ENCODE measurements at regions not wholly inside any gene's neighbourhood (a gene's known extent, or its start where the extent isn't known, plus 50 kb on each side); places are given as distances from the start of the nearest gene placed in this dataset.

DNA sequence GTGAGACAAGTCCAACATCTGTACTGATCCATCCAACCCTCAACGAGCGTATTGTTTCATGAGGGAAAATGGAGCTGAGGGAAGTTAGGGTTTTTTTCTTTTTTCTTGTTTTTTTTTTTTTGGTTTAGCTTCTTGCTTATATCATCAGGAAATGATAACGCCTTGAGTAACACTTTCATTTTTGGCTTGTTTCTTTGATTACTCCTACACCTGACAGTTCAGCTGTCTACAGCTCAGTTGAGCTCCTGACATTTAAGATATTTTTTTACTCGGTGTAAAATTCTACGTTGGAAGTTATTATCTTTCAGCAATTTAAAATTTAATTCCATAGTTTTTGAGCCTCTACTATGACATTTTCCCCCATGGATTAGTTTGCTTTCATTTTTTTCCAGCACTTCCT is 691.0 kb upstream of the HTR2C start:
- ATAC-seq (ENCODE audit: low read depth) (no peak), DNase-seq (ENCODE audit: low spot score) (no peak)
- TF ChIP-seq, protein P1, sequence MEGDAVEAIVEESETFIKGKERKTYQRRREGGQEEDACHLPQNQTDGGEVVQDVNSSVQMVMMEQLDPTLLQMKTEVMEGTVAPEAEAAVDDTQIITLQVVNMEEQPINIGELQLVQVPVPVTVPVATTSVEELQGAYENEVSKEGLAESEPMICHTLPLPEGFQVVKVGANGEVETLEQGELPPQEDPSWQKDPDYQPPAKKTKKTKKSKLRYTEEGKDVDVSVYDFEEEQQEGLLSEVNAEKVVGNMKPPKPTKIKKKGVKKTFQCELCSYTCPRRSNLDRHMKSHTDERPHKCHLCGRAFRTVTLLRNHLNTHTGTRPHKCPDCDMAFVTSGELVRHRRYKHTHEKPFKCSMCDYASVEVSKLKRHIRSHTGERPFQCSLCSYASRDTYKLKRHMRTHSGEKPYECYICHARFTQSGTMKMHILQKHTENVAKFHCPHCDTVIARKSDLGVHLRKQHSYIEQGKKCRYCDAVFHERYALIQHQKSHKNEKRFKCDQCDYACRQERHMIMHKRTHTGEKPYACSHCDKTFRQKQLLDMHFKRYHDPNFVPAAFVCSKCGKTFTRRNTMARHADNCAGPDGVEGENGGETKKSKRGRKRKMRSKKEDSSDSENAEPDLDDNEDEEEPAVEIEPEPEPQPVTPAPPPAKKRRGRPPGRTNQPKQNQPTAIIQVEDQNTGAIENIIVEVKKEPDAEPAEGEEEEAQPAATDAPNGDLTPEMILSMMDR (IDR thresholded peaks at IDR 0.05; ENCODE audit: poor library complexity, severe bottlenecking), result no peak

DNA sequence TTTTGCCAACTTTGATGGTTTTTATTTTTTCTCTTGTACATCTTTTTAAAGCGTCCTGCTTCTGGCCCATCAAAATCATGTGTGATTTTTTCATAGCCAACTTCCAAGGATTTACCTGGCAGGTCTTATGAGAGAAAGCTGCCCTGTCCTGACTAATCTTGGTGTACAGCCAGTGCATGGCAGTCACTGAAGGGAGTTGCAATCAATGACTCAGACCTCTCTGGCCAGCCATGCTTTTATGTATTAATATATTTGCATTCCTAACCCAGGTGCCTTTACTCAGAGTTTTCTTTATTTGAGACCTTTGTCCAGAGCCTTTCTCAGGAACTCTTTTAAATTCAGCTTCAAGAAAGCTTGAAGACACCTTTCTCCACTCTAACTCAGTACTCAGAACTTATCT is 691.5 kb upstream of the HTR2C start:
- no peak overlapping the region for H3K27ac ChIP-seq (ENCODE audit: poor library complexity, severe bottlenecking)
- no peaks in the 10 kb centered on the region for H3K27me3 ChIP-seq (ENCODE audit: insufficient read depth, poor library complexity, severe bottlenecking)
- no peak overlapping the region for H3K4me3 ChIP-seq (ENCODE audit: severe bottlenecking)
- TF ChIP-seq, protein P1 (IDR thresholded peaks at IDR 0.05; ENCODE audit: poor library complexity, severe bottlenecking), result no peak
- no peaks in the 10 kb centered on the region for H3K36me3 ChIP-seq (ENCODE audit: low read depth)
- H3K9me3 ChIP-seq (ENCODE audit: severe bottlenecking), result no peaks in the 10 kb centered on the region
- DNase-seq (ENCODE audit: low spot score) (no peak), ATAC-seq (ENCODE audit: low read depth) (no peak)
- H3K4me1 ChIP-seq (ENCODE audit: insufficient read depth, poor library complexity, severe bottlenecking), result no peaks in the 10 kb centered on the region

More for the DNA sequence above, 691.0 kb upstream of the HTR2C start:
- Histone ChIP-seq H3K4me1 (ENCODE audit: insufficient read depth, poor library complexity, severe bottlenecking) (no peaks in the 10 kb centered on the region), H3K27me3 (ENCODE audit: insufficient read depth, poor library complexity, severe bottlenecking) (no peaks in the 10 kb centered on the region), H3K27ac (ENCODE audit: poor library complexity, severe bottlenecking) (no peak overlapping the region), H3K36me3 (ENCODE audit: low read depth) (no peaks in the 10 kb centered on the region), H3K4me3 (ENCODE audit: severe bottlenecking) (no peak overlapping the region), H3K9me3 (ENCODE audit: severe bottlenecking) (no peaks in the 10 kb centered on the region)

DNA sequence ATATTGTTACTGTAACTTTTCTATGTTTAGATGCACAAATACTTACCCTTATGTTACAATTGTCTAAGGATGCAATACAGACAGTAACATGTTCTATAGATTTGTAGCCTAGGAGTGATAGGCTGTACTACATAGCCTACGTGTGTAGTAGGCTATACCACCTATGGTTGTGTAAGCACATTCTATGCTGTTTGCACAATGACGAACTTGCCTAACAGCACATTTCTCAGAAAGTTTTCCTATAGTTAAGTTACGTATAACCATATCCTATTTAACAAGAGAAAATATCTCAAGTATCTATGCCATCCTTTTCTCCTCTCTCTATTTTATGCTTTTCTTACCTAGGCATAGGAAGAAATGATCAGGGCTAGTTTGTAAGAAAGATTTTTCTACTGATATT is 710.8 kb upstream of the HTR2C start:
- H3K4me3 ChIP-seq (ENCODE audit: severe bottlenecking), result no peak overlapping the region
- H3K27me3 ChIP-seq (ENCODE audit: insufficient read depth, poor library complexity, severe bottlenecking), result no peaks in the 10 kb centered on the region
- no peaks in the 10 kb centered on the region for H3K9me3 ChIP-seq (ENCODE audit: severe bottlenecking)
- no peak overlapping the region for H3K27ac ChIP-seq (ENCODE audit: poor library complexity, severe bottlenecking)
- TF ChIP-seq, protein P1 (IDR thresholded peaks at IDR 0.05; ENCODE audit: poor library complexity, severe bottlenecking), result no peak
- DNase-seq (ENCODE audit: low spot score), result no peak
- no peaks in the 10 kb centered on the region for H3K4me1 ChIP-seq (ENCODE audit: insufficient read depth, poor library complexity, severe bottlenecking)
- ATAC-seq (ENCODE audit: low read depth), result no peak
- H3K36me3 ChIP-seq (ENCODE audit: low read depth), result no peaks in the 10 kb centered on the region

DNA sequence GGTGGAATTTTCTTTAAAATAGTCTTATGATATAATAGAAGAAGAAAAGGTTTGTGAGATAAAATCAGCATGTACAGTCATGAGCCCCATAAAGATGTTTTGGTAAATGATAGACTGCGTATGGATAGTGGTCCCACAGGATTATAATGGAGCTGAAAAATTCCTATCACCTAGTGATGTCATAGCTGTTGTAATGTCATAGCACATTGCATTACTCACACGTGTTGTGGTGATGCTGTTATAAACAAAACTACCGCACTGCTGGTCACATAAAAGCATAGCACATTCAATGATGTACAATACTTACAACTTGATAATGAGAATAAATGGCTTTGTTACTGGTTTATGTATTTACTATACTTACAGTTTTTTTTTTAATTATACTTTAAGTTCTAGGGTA is 715.2 kb upstream of the HTR2C start:
- Histone ChIP-seq H3K27ac (ENCODE audit: poor library complexity, severe bottlenecking) (no peak overlapping the region), H3K4me1 (ENCODE audit: insufficient read depth, poor library complexity, severe bottlenecking) (no peaks in the 10 kb centered on the region), H3K4me3 (ENCODE audit: severe bottlenecking) (no peak overlapping the region), H3K36me3 (ENCODE audit: low read depth) (no peaks in the 10 kb centered on the region), H3K9me3 (ENCODE audit: severe bottlenecking) (no peaks in the 10 kb centered on the region), H3K27me3 (ENCODE audit: insufficient read depth, poor library complexity, severe bottlenecking) (no peaks in the 10 kb centered on the region)
- TF ChIP-seq, protein P1 (IDR thresholded peaks at IDR 0.05; ENCODE audit: poor library complexity, severe bottlenecking), result no peak
- ATAC-seq (ENCODE audit: low read depth) (no peak), DNase-seq (ENCODE audit: low spot score) (no peak)

DNA sequence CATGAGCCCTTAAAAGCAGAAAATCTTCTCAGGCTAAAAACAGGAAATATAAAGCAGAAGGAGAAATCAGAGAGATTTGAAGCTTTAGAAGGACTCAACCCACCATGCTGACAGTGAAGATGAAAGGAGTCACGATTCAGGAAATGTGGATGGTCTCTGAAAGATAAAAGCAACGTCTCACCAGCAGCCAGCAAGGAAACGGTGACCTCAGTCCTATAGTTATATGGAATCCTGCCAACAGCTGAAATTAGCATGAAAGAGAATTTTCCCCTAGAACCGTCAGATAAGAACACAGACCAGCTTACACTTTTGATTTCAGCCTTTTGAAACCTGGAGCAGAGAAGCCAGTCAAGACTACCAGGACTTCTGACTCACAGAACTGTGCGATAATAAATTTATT is 715.7 kb upstream of the HTR2C start:
- H3K27me3 ChIP-seq (ENCODE audit: insufficient read depth, poor library complexity, severe bottlenecking), result no peaks in the 10 kb centered on the region
- no peak for ATAC-seq (ENCODE audit: low read depth)

More for the DNA sequence above, 715.7 kb upstream of the HTR2C start:
- TF ChIP-seq, protein P1 (IDR thresholded peaks at IDR 0.05; ENCODE audit: poor library complexity, severe bottlenecking), result no peak
- H3K27ac ChIP-seq (ENCODE audit: poor library complexity, severe bottlenecking), result no peak overlapping the region
- DNase-seq (ENCODE audit: low spot score), result no peak
- H3K4me1 ChIP-seq (ENCODE audit: insufficient read depth, poor library complexity, severe bottlenecking), result no peaks in the 10 kb centered on the region
- no peaks in the 10 kb centered on the region for H3K36me3 ChIP-seq (ENCODE audit: low read depth)
- no peak overlapping the region for H3K4me3 ChIP-seq (ENCODE audit: severe bottlenecking)
- no peaks in the 10 kb centered on the region for H3K9me3 ChIP-seq (ENCODE audit: severe bottlenecking)

Measured in RWPE2 (cell line).